DND-41 (cell line): ENCODE measurements at regions not wholly inside any gene's neighbourhood (a gene's known extent, or its start where the extent isn't known, plus 50 kb on each side); places are given as distances from the start of the nearest gene placed in this dataset.

ENCODE experiments used
- ATAC-seq: fragments of 200-7000 bp; cut with Tn5 transposase; 3 replicates; pipeline ENCODE4 v1.9.1; 2021; ENCODE audit warnings: low read depth; ENCODE audit not compliant: insufficient read depth
- DNase-seq: peaks from one replicate; pipeline ENCODE4 v3.0.0-alpha.2; 2020
- H2AFZ ChIP-seq: 2 replicates; pipeline ENCODE4 v1.6.0; 2012; ENCODE audit warnings: low read depth, low read length
- H3K27ac ChIP-seq: 2 replicates; pipeline ENCODE4 v1.5.1; 2012; ENCODE audit warnings: low read length, inconsistent platforms
- H3K27me3 ChIP-seq: fragments of 200-600 bp; sonication (generic); 2 replicates; pipeline ENCODE4 v1.6.0; 2012; ENCODE audit warnings: low read length, mild to moderate bottlenecking, inconsistent platforms; ENCODE audit not compliant: insufficient read depth, poor library complexity
- H3K36me3 ChIP-seq: 2 replicates; pipeline ENCODE4 v1.5.1; 2012; ENCODE audit warnings: low read length, inconsistent platforms; ENCODE audit not compliant: insufficient read depth
- H3K4me1 ChIP-seq: 2 replicates; pipeline ENCODE4 v1.5.1; 2012; ENCODE audit warnings: mild to moderate bottlenecking, low read length; ENCODE audit not compliant: insufficient read depth
- H3K4me2 ChIP-seq: 2 replicates; pipeline ENCODE4 v1.6.0; 2012; ENCODE audit warnings: mild to moderate bottlenecking, moderate library complexity, low read length, inconsistent platforms; ENCODE audit not compliant: insufficient read depth
- H3K4me3 ChIP-seq, 2 experiments: fragments of 200-600 bp in 1 of 2; shearing (Covaris generic) in 1 of 2; 2 replicates each; pipeline ENCODE4 v1.5.1; 2012 to 2016; ENCODE audit warnings: inconsistent platforms in 2 of 2, low read length in 2 of 2, mild to moderate bottlenecking in 2 of 2, low read depth in 1 of 2, moderate library complexity in 1 of 2
- H3K79me2 ChIP-seq: 2 replicates; pipeline ENCODE4 v1.6.0; 2012; ENCODE audit warnings: low read length, inconsistent platforms; ENCODE audit not compliant: insufficient read depth
- H3K9ac ChIP-seq: 2 replicates; pipeline ENCODE4 v1.6.0; 2012; ENCODE audit warnings: low read depth, mild to moderate bottlenecking, inconsistent platforms, low read length, moderate library complexity
- H3K9me3 ChIP-seq: 2 replicates; pipeline ENCODE4 v1.5.1; 2012; ENCODE audit warnings: low read length, moderate library complexity, mild to moderate bottlenecking, inconsistent platforms; ENCODE audit not compliant: insufficient read depth, severe bottlenecking
- H4K20me1 ChIP-seq: 2 replicates; pipeline ENCODE4 v1.6.0; 2012; ENCODE audit warnings: low read length; ENCODE audit not compliant: insufficient read depth
- EZH2 ChIP-seq: IDR thresholded peaks from 3 replicates; pipeline ENCODE4 v1.6.1; 2012; ENCODE audit warnings: borderline replicate concordance, low read depth, mild to moderate bottlenecking, moderate library complexity, low read length, inconsistent platforms; ENCODE audit not compliant: severe bottlenecking
- TF ChIP-seq, protein P1 (sequence below): IDR thresholded peaks from 2 replicates; pipeline ENCODE4 v1.5.1; 2012; ENCODE audit warnings: borderline replicate concordance, low read length, moderate library complexity, mild to moderate bottlenecking; ENCODE audit not compliant: poor library complexity, severe bottlenecking; ENCODE audit errors: extremely low read depth

- no peak overlapping the region for H2AFZ ChIP-seq
- no peak overlapping the region for H3K27ac ChIP-seq
- DNase-seq (no peak), ATAC-seq (no peak)
- no peaks in the 10 kb centered on the region for H3K9me3 ChIP-seq
- H4K20me1 ChIP-seq: no peaks in the 10 kb centered on the region
- no peaks in the 10 kb centered on the region for H3K27me3 ChIP-seq
- no peaks in the 10 kb centered on the region for H3K4me1 ChIP-seq
- no peaks in the 10 kb centered on the region for H3K79me2 ChIP-seq
- TF ChIP-seq, protein P1, sequence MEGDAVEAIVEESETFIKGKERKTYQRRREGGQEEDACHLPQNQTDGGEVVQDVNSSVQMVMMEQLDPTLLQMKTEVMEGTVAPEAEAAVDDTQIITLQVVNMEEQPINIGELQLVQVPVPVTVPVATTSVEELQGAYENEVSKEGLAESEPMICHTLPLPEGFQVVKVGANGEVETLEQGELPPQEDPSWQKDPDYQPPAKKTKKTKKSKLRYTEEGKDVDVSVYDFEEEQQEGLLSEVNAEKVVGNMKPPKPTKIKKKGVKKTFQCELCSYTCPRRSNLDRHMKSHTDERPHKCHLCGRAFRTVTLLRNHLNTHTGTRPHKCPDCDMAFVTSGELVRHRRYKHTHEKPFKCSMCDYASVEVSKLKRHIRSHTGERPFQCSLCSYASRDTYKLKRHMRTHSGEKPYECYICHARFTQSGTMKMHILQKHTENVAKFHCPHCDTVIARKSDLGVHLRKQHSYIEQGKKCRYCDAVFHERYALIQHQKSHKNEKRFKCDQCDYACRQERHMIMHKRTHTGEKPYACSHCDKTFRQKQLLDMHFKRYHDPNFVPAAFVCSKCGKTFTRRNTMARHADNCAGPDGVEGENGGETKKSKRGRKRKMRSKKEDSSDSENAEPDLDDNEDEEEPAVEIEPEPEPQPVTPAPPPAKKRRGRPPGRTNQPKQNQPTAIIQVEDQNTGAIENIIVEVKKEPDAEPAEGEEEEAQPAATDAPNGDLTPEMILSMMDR: no peak
- TF ChIP-seq EZH2: no peak
- no peak overlapping the region for H3K4me2 ChIP-seq
- H3K4me3 ChIP-seq: no peak overlapping the region
- no peaks in the 10 kb centered on the region for H3K36me3 ChIP-seq
- no peak overlapping the region for H3K9ac ChIP-seq
Measured at GRCh38 chr5:39650008-39650762, 225.4 kb upstream of the DAB2 start.

DNA sequence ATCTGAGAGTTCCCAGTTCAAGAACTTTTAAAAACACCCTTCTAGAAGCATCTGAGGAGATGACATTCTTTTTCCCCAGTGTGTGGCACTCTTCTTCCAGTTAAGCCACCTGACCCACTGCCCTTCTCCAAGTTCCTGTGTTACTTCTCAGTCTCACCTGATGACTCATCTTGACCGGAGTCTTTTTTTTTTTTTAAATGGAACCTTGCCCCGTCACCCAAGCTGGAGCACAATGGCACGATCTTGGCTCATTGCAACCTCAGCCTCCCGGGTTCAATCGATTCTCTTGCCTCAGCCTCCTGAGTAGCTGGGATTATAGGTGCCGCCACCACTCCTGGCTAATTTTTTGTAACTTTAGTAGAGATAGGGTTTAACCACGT, 224.1 kb upstream of the DAB2 start:
- H3K79me2 ChIP-seq: no peaks in the 10 kb centered on the region
- H3K4me1 ChIP-seq: no peaks in the 10 kb centered on the region
- H3K27ac ChIP-seq: no peak overlapping the region
- H3K4me2 ChIP-seq: no peak overlapping the region
- ATAC-seq: no peak
- TF ChIP-seq EZH2: no peak
- TF ChIP-seq, protein P1: no peak
- no peak overlapping the region for H3K9ac ChIP-seq
- no peaks in the 10 kb centered on the region for H3K9me3 ChIP-seq
- no peaks in the 10 kb centered on the region for H4K20me1 ChIP-seq
- H3K36me3 ChIP-seq: no peaks in the 10 kb centered on the region
- H3K4me3 ChIP-seq: no peak overlapping the region
- DNase-seq: no peak
- H2AFZ ChIP-seq: no peak overlapping the region
- H3K27me3 ChIP-seq: no peaks in the 10 kb centered on the region

DNA sequence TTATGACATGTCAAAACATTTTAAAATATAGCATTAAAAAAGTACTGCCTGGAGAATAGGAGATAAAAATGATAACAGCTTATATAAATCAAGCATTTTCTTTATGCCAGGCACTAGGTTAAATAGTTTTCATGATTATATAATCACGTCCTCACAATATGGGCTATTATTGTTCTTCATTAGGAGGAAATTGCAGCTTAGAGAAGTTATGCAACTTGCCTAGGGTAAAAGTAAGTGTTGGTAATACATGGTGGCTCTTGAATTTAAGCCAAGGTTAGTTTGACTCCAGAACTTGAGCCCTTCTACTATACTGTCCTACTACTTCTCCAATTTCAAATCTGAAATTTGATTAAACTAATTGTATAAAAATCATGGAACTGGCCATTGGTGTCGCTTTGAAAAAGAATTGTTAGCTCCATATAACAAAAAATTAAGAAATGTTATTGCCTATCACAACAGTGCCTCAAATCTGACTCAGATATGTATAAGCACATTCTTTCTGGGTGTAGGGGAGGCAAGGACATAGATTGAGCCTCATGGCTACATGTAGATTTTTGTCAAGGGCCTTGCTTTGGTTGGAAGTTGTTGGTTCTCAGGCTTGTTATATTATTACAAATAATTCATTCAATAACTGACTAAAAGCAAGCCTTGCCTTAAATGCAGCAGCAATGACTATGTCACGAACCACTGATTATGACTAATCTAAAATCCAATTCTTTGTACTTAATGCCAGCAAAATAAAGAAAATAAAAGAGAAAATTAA, 223.5 kb upstream of the DAB2 start:
- DNase-seq (no peak), ATAC-seq (no peak)
- no peaks in the 10 kb centered on the region for H3K27me3 ChIP-seq
- no peaks in the 10 kb centered on the region for H3K4me1 ChIP-seq
- H3K4me3 ChIP-seq: no peak overlapping the region
- no peaks in the 10 kb centered on the region for H3K79me2 ChIP-seq
- H3K4me2 ChIP-seq: no peak overlapping the region
- H3K36me3 ChIP-seq: no peaks in the 10 kb centered on the region
- H4K20me1 ChIP-seq: no peaks in the 10 kb centered on the region
- H3K9me3 ChIP-seq: no peaks in the 10 kb centered on the region
- H3K27ac ChIP-seq: no peak overlapping the region
- no peak overlapping the region for H2AFZ ChIP-seq
- H3K9ac ChIP-seq: no peak overlapping the region
- TF ChIP-seq, protein P1: no peak
